IMR-90 (cell line): ENCODE measurements at regions not wholly inside any gene's neighbourhood (a gene's known extent, or its start where the extent isn't known, plus 50 kb on each side); places are given as distances from the start of the nearest gene placed in this dataset.

Experiments
- ATAC-seq: fragments of 200-7000 bp; cut with Tn5 transposase; 2 replicates; pipeline ENCODE4 v1.9.1; 2020; ENCODE audit warnings: low read depth, mild to moderate bottlenecking, moderate library complexity
- BruUV-seq: library from RNA; stranded (reverse); fragments of 400-500 nt; replicated peaks from 2 replicates; lab custom pipeline; 2021; lab: Mats Ljungman, UMichigan
- CTCF ChIA-PET: fragments of 300-600 bp; formaldehyde crosslinking; extraction: SDS; loops from one replicate; lab custom pipeline; 2021; ENCODE audit warnings: antibody characterized with exemption; lab: Yijun Ruan, JAX
- POLR2A ChIA-PET: fragments of 300-600 bp; sonication (Branson Sonifier 250); formaldehyde crosslinking; loops from one replicate; lab custom pipeline; 2022; ENCODE audit warnings: antibody characterized with exemption; ENCODE audit not compliant: unreplicated experiment; lab: Charles Lee
- DNase-seq: peaks from one replicate; pipeline ENCODE4 v3.0.0; 2013
- H2AFZ ChIP-seq: replicated peaks from 2 replicates; pipeline ENCODE3; 2013; ENCODE audit warnings: low read length, mild to moderate bottlenecking; ENCODE audit not compliant: poor library complexity
- H2AK5ac ChIP-seq: 2 replicates; pipeline ENCODE4 v1.6.1; 2013; ENCODE audit warnings: low read depth, low read length, inconsistent platforms
- H2AK9ac ChIP-seq: replicated peaks from 2 replicates; pipeline ENCODE3; 2013; ENCODE audit warnings: mild to moderate bottlenecking, low read depth, low read length, moderate library complexity; ENCODE audit not compliant: poor library complexity
- H2BK120ac ChIP-seq: 2 replicates; pipeline ENCODE4 v1.6.1; 2013; ENCODE audit warnings: low read depth, low read length, inconsistent platforms
- H2BK15ac ChIP-seq: 3 replicates; pipeline ENCODE4 v1.6.1; 2013; ENCODE audit warnings: low read depth, low read length, inconsistent platforms
- H2BK20ac ChIP-seq: 2 replicates; pipeline ENCODE4 v1.6.1; 2013; ENCODE audit warnings: low read depth, mild to moderate bottlenecking, inconsistent platforms, low read length, moderate library complexity
- H2BK5ac ChIP-seq: 2 replicates; pipeline ENCODE4 v1.6.1; 2013; ENCODE audit warnings: mild to moderate bottlenecking, low read depth, low read length, inconsistent platforms; ENCODE audit not compliant: poor library complexity, severe bottlenecking
- H3K14ac ChIP-seq: replicated peaks from 2 replicates; pipeline ENCODE4 v1.6.1; 2013; ENCODE audit warnings: low read depth, low read length, inconsistent platforms
- H3K18ac ChIP-seq: 2 replicates; pipeline ENCODE4 v1.6.1; 2013; ENCODE audit warnings: low read depth, low read length, control low read depth
- H3K23ac ChIP-seq: 2 replicates; pipeline ENCODE4 v1.6.1; 2013; ENCODE audit warnings: low read depth, low read length, inconsistent platforms
- H3K27ac ChIP-seq: 2 replicates; pipeline ENCODE4 v1.5.1; 2013; ENCODE audit warnings: mild to moderate bottlenecking, control low read depth, low read length; ENCODE audit not compliant: insufficient read depth
- H3K27me3 ChIP-seq: 2 replicates; pipeline ENCODE4 v1.6.1; 2013; ENCODE audit warnings: low read length; ENCODE audit not compliant: control insufficient read depth, insufficient read depth
- H3K36me3 ChIP-seq: 2 replicates; pipeline ENCODE4 v1.6.1; 2013; ENCODE audit warnings: low read length, mixed read lengths; ENCODE audit not compliant: control insufficient read depth, insufficient read depth
- H3K4ac ChIP-seq: 2 replicates; pipeline ENCODE4 v1.6.1; 2013; ENCODE audit warnings: low read depth, low read length, inconsistent platforms
- H3K4me1 ChIP-seq: 2 replicates; pipeline ENCODE4 v1.6.1; 2013; ENCODE audit warnings: low read length, mixed read lengths; ENCODE audit not compliant: control insufficient read depth, insufficient read depth
- H3K4me2 ChIP-seq: 2 replicates; pipeline ENCODE4 v1.6.1; 2013; ENCODE audit warnings: low read depth, mild to moderate bottlenecking, control low read depth, low read length, moderate library complexity
- H3K4me3 ChIP-seq: 2 replicates; pipeline ENCODE4 v1.5.1; 2013; ENCODE audit warnings: low read depth, mild to moderate bottlenecking, control low read depth, low read length, moderate library complexity; ENCODE audit not compliant: insufficient read depth
- H3K56ac ChIP-seq: 2 replicates; pipeline ENCODE4 v1.6.1; 2013; ENCODE audit warnings: low read length, inconsistent platforms; ENCODE audit not compliant: insufficient read depth; ENCODE audit errors: extremely low read depth
- H3K79me1 ChIP-seq, 2 experiments: 2 replicates each; pipeline ENCODE4 v1.6.1; 2013; ENCODE audit warnings: low read length in 2 of 2, inconsistent platforms in 1 of 2, low read depth in 1 of 2
- H3K9ac ChIP-seq: 2 replicates; pipeline ENCODE4 v1.6.1; 2013; ENCODE audit warnings: low read depth, low read length, control low read depth
- H3K9me1 ChIP-seq: 2 replicates; pipeline ENCODE4 v1.6.1; 2013; ENCODE audit warnings: low read length, inconsistent platforms; ENCODE audit not compliant: insufficient read depth
- H3K9me3 ChIP-seq: 2 replicates; pipeline ENCODE4 v1.6.1; 2013; ENCODE audit warnings: low read length; ENCODE audit not compliant: control insufficient read depth, insufficient read depth
- H4K20me1 ChIP-seq: 2 replicates; pipeline ENCODE4 v1.6.1; 2013; ENCODE audit warnings: low read length, inconsistent platforms; ENCODE audit not compliant: insufficient read depth
- H4K5ac ChIP-seq: 2 replicates; pipeline ENCODE4 v1.6.1; 2013; ENCODE audit warnings: mild to moderate bottlenecking, low read depth, low read length, control low read depth
- H4K8ac ChIP-seq, 2 experiments: 2 replicates each; pipeline ENCODE4 v1.6.1; 2013; ENCODE audit warnings: low read depth in 2 of 2, low read length in 2 of 2, control low read depth in 1 of 2, inconsistent platforms in 1 of 2
- H4K91ac ChIP-seq: 2 replicates; pipeline ENCODE4 v1.6.1; 2013; ENCODE audit warnings: low read depth, low read length, inconsistent platforms; ENCODE audit not compliant: insufficient read depth
- BHLHE40 ChIP-seq: fragments of 150-350 bp; IDR thresholded peaks from 2 replicates; pipeline ENCODE4 v1.6.1; 2016; ENCODE audit warnings: mild to moderate bottlenecking, low read depth, low read length
- CHD1 ChIP-seq: IDR thresholded peaks from 2 replicates; pipeline ENCODE4 v1.6.1; 2012; ENCODE audit warnings: low read depth, low read length, improper control_type of control experiment
- MAFK ChIP-seq: IDR thresholded peaks from 2 replicates; pipeline ENCODE4 v1.6.1; 2012; ENCODE audit warnings: low read depth, low read length, improper control_type of control experiment
- MAZ ChIP-seq: IDR thresholded peaks from 2 replicates; pipeline ENCODE4 v1.6.1; 2012; ENCODE audit warnings: low read depth, mild to moderate bottlenecking, low read length, improper control_type of control experiment, moderate library complexity, borderline replicate concordance
- WGBS, 2 experiments: methylation state at CpG; one replicate each; pipeline versions ENCODE4 v1.1.5 to v1.1.7; 2013; ENCODE audit warnings: missing lambda C conversion rate in 2 of 2; ENCODE audit not compliant: insufficient read length in 1 of 2; ENCODE audit errors: extremely low coverage in 2 of 2; 5-methylcytosine and 5-hydroxymethylcytosine counted together
- dilution Hi-C: fragments of 300-500 bp; cut with HindIII; formaldehyde crosslinking; loops from one replicate; pipeline ENCODE4 v1.14.3; 2018; ENCODE audit warnings: low sequenced_read_pairs; ENCODE audit not compliant: unreplicated experiment
- in situ Hi-C: fragments of 300-500 bp; cut with MboI; formaldehyde crosslinking; loops from 3 replicates; pipeline ENCODE4 v1.14.3; 2019; ENCODE audit warnings: low sequenced_read_pairs, inconsistent platforms, mixed read lengths
- intact Hi-C: fragments of 100-400 bp; cut with micrococcal nuclease; formaldehyde crosslinking; loops from 2 replicates; pipeline ENCODE4 v1.10.0; 2022
- TF ChIP-seq, protein P1 (sequence below): fragments of 150-350 bp; IDR thresholded peaks from 2 replicates; pipeline ENCODE4 v1.6.1; 2016; ENCODE audit warnings: low read depth, mild to moderate bottlenecking, low read length, moderate library complexity, borderline replicate concordance

DNA sequence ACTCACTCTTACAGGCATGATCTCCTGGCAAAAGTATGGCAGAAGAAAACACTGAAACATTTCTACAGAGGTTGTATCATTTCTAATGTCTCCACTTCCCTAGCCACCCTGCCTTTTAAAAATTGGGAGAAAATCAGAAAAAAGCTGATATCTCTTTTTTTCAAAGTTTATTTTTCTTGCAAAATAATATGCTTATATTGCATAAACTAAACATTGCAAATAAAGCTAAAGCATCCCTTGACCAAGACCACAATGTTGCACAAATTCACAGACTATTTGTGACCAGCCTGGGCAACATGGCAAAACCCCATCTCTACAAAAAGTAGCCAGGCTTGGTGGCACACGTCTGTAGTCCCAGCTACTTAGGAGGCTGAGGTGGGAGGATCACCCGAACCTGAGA is 183.3 kb upstream of the ELAVL2 start:
- dilution Hi-C loops (no loop called here), intact Hi-C loops (no loop called here), in situ Hi-C loops (no loop called here)
- Histone ChIP-seq H3K27me3 (no peaks in the 10 kb centered on the region), H3K9me1 (no peaks in the 10 kb centered on the region), H4K20me1 (no peaks in the 10 kb centered on the region), H3K9me3 (peaks cover 3% of the 10 kb centered on the region), H4K91ac (no peak overlapping the region), H2BK5ac (no peak overlapping the region), H3K4me3 (no peak overlapping the region), H3K36me3 (no peaks in the 10 kb centered on the region), H3K4me1 (no peaks in the 10 kb centered on the region), H3K27ac (no peak overlapping the region), H3K18ac (no peak overlapping the region), H3K9ac (no peak overlapping the region), H2BK20ac (no peak overlapping the region), H2AFZ (no peak overlapping the region), H3K4ac (no peak overlapping the region), H4K5ac (no peak overlapping the region), H4K8ac (no peak overlapping the region), H2BK15ac (no peak overlapping the region), H3K4me2 (no peak overlapping the region), H2AK9ac (no peak overlapping the region), H3K23ac (no peak overlapping the region), H3K56ac (no peak overlapping the region), H3K14ac (no peak overlapping the region), H2BK120ac (no peak overlapping the region), H2AK5ac (no peak overlapping the region), H3K79me1 (no peaks in the 10 kb centered on the region)
- DNase-seq (no peak), ATAC-seq (no peak)
- CTCF ChIA-PET, result no interaction called here
- TF ChIP-seq, protein P1, sequence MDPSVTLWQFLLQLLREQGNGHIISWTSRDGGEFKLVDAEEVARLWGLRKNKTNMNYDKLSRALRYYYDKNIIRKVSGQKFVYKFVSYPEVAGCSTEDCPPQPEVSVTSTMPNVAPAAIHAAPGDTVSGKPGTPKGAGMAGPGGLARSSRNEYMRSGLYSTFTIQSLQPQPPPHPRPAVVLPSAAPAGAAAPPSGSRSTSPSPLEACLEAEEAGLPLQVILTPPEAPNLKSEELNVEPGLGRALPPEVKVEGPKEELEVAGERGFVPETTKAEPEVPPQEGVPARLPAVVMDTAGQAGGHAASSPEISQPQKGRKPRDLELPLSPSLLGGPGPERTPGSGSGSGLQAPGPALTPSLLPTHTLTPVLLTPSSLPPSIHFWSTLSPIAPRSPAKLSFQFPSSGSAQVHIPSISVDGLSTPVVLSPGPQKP, result no peak
- TF ChIP-seq MAZ (no peak), MAFK (peak; percentile 28; the same call in 1 of the 2 replicates), CHD1 (no peak), BHLHE40 (no peak)
- no TSS peak for BruUV-seq
- POLR2A ChIA-PET, result no interaction called here
- WGBS, 2 experiments, result no CpG with 5 or more reads among the region's 2 CpGs
